ENCODE measurements at regions not wholly inside any gene's neighbourhood (a gene's known extent, or its start where the extent isn't known, plus 50 kb on each side); places are given as distances from the start of the nearest gene placed in this dataset.

- no peaks in the 10 kb centered on the region for H3K4me1 Mint-ChIP-seq (ENCODE audit: low read depth)
- no peak for TF ChIP-seq CTCF (IDR thresholded peaks at IDR 0.05)
- intact Hi-C loops (cut with micrococcal nuclease), result no loop called here
- H3K4me3 Mint-ChIP-seq, result no peak overlapping the region
- H3K27me3 Mint-ChIP-seq, result no peaks in the 10 kb centered on the region
- no peaks in the 10 kb centered on the region for H3K36me3 Mint-ChIP-seq (ENCODE audit: low read depth)
- no peak overlapping the region for H3K27ac Mint-ChIP-seq
- CTCF ChIA-PET, result no interaction called here
- ATAC-seq (no peak), DNase-seq (no peak)
- H3K9me3 Mint-ChIP-seq, result peaks cover 4% of the 10 kb centered on the region
- POLR2A ChIA-PET, result no interaction called here
Measured at GRCh38 chr6:92150553-92150952, 1268.8 kb downstream of the EPHA7 start.

- Mint-ChIP-seq H3K36me3 (ENCODE audit: low read depth) (no peaks in the 10 kb centered on the region), H3K4me1 (ENCODE audit: low read depth) (no peaks in the 10 kb centered on the region), H3K9me3 (peaks cover 2% of the 10 kb centered on the region), H3K27ac (no peak overlapping the region), H3K27me3 (no peaks in the 10 kb centered on the region), H3K4me3 (no peak overlapping the region)
- intact Hi-C loops (cut with micrococcal nuclease), result no loop called here
- TF ChIP-seq CTCF (IDR thresholded peaks at IDR 0.05), result no peak
- POLR2A ChIA-PET, result no interaction called here
- ATAC-seq, result no peak
- DNase-seq, result no peak
- CTCF ChIA-PET, result no interaction called here
Measured at GRCh38 chr6:92147246-92147645, 1272.1 kb downstream of the EPHA7 start.

GRCh38 chr6:92139601-92140000 is 1279.8 kb downstream of the EPHA7 start:
- CTCF ChIA-PET, result no interaction called here

GRCh38 chr6:92132957-92133356 is 1286.4 kb downstream of the EPHA7 start:
- H3K27ac Mint-ChIP-seq, result no peak overlapping the region
- ChIA-PET POLR2A (no interaction called here), CTCF (no interaction called here)
- no peak overlapping the region for H3K4me3 Mint-ChIP-seq
- no peaks in the 10 kb centered on the region for H3K27me3 Mint-ChIP-seq
- H3K4me1 Mint-ChIP-seq (ENCODE audit: low read depth), result no peaks in the 10 kb centered on the region
- H3K9me3 Mint-ChIP-seq, result peaks cover 6% of the 10 kb centered on the region
- no peak for TF ChIP-seq CTCF (IDR thresholded peaks at IDR 0.05)
- no peak for DNase-seq
- ATAC-seq, result no peak
- no peaks in the 10 kb centered on the region for H3K36me3 Mint-ChIP-seq (ENCODE audit: low read depth)
- intact Hi-C loops (cut with micrococcal nuclease), result no loop called here

More at GRCh38 chr6:92139601-92140000, 1279.8 kb downstream of the EPHA7 start:
- no peak for ATAC-seq
- no peaks in the 10 kb centered on the region for H3K4me1 Mint-ChIP-seq (ENCODE audit: low read depth)
- H3K27me3 Mint-ChIP-seq, result no peaks in the 10 kb centered on the region
- no peak for TF ChIP-seq CTCF (IDR thresholded peaks at IDR 0.05)
- no peak overlapping the region for H3K27ac Mint-ChIP-seq
- POLR2A ChIA-PET, result no interaction called here
- no peaks in the 10 kb centered on the region for H3K36me3 Mint-ChIP-seq (ENCODE audit: low read depth)
- no peak for DNase-seq
- intact Hi-C loops (cut with micrococcal nuclease), result no loop called here
- peaks cover 4% of the 10 kb centered on the region for H3K9me3 Mint-ChIP-seq
- no peak overlapping the region for H3K4me3 Mint-ChIP-seq

GRCh38 chr6:92132457-92132856 is 1286.9 kb downstream of the EPHA7 start:
- Mint-ChIP-seq H3K9me3 (peaks cover 6% of the 10 kb centered on the region), H3K36me3 (ENCODE audit: low read depth) (no peaks in the 10 kb centered on the region), H3K27ac (no peak overlapping the region), H3K4me1 (ENCODE audit: low read depth) (no peaks in the 10 kb centered on the region), H3K27me3 (no peaks in the 10 kb centered on the region), H3K4me3 (no peak overlapping the region)
- ChIA-PET CTCF (no interaction called here), POLR2A (no interaction called here)
- DNase-seq (no peak), ATAC-seq (no peak)
- intact Hi-C loops (cut with micrococcal nuclease), result no loop called here
- TF ChIP-seq CTCF (IDR thresholded peaks at IDR 0.05), result no peak

Data from activated CD8-positive, alpha-beta T cell treated with anti-CD3 and anti-CD28 coated beads for 36 hours (primary cell).